Neural cell (in vitro differentiated cells): ENCODE measurements at regions not wholly inside any gene's neighbourhood (a gene's known extent, or its start where the extent isn't known, plus 50 kb on each side); places are given as distances from the start of the nearest gene placed in this dataset.

Experiments
- EP300 ChIP-seq: fragments of 450-650 bp; conservative IDR thresholded peaks from 2 replicates; pipeline ENCODE4 v1.6.1; 2014; ENCODE audit warnings: antibody characterized with exemption, mild to moderate bottlenecking, moderate library complexity; ENCODE audit not compliant: poor library complexity, severe bottlenecking
- EZH2 ChIP-seq: fragments of 200-600, 300-800 bp; shearing (Covaris generic), sonication (generic); IDR thresholded peaks from 2 replicates; pipeline ENCODE4 v1.6.1; 2014; ENCODE audit warnings: antibody characterized with exemption, low read length, borderline replicate concordance, mild to moderate bottlenecking; ENCODE audit not compliant: insufficient read depth, poor library complexity, severe bottlenecking
- POLR2AphosphoS5 ChIP-seq: IDR thresholded peaks from 2 replicates; pipeline ENCODE4 v1.6.1; 2012
- SMC3 ChIP-seq: fragments of 450-650 bp; conservative IDR thresholded peaks from 2 replicates; pipeline ENCODE4 v1.6.1; 2014; ENCODE audit warnings: antibody characterized with exemption, mild to moderate bottlenecking, moderate library complexity; ENCODE audit not compliant: poor library complexity
- TAF1 ChIP-seq: IDR thresholded peaks from 2 replicates; pipeline ENCODE4 v1.6.1; 2012; ENCODE audit warnings: low read depth
- TF ChIP-seq, protein P1 (sequence below): fragments of 450-650 bp; IDR thresholded peaks from 2 replicates; pipeline ENCODE4 v1.5.1; 2014; ENCODE audit warnings: antibody characterized with exemption, mild to moderate bottlenecking, moderate library complexity; ENCODE audit not compliant: poor library complexity, severe bottlenecking
- TF ChIP-seq, protein P2 (sequence below): IDR thresholded peaks from 2 replicates; pipeline ENCODE4 v1.6.1; 2012; ENCODE audit warnings: borderline replicate concordance

DNA sequence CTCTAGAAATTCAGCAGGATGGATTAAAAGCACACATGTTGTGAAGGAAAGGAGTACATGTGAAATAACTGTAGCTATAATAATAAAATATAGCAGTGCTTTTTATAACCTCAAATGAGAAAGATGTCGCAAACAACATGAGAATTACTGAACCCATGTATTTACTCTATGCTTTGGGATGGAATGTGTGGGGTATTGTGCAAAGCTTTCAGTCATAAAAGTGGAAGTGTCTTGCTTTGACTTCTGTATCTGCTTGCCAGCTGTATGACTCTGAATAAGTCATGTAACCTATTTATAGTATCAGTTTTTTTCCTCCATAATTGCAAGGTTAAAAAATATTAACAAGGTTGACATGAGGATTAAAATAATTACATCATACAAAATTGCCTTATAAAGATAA is 519.3 kb upstream of the CADM2 start:
- TF ChIP-seq, protein P1, sequence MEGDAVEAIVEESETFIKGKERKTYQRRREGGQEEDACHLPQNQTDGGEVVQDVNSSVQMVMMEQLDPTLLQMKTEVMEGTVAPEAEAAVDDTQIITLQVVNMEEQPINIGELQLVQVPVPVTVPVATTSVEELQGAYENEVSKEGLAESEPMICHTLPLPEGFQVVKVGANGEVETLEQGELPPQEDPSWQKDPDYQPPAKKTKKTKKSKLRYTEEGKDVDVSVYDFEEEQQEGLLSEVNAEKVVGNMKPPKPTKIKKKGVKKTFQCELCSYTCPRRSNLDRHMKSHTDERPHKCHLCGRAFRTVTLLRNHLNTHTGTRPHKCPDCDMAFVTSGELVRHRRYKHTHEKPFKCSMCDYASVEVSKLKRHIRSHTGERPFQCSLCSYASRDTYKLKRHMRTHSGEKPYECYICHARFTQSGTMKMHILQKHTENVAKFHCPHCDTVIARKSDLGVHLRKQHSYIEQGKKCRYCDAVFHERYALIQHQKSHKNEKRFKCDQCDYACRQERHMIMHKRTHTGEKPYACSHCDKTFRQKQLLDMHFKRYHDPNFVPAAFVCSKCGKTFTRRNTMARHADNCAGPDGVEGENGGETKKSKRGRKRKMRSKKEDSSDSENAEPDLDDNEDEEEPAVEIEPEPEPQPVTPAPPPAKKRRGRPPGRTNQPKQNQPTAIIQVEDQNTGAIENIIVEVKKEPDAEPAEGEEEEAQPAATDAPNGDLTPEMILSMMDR = no peak
- TF ChIP-seq EP300 = no peak
- TF ChIP-seq TAF1 = no peak
- no peak for TF ChIP-seq POLR2AphosphoS5
- TF ChIP-seq, protein P2, sequence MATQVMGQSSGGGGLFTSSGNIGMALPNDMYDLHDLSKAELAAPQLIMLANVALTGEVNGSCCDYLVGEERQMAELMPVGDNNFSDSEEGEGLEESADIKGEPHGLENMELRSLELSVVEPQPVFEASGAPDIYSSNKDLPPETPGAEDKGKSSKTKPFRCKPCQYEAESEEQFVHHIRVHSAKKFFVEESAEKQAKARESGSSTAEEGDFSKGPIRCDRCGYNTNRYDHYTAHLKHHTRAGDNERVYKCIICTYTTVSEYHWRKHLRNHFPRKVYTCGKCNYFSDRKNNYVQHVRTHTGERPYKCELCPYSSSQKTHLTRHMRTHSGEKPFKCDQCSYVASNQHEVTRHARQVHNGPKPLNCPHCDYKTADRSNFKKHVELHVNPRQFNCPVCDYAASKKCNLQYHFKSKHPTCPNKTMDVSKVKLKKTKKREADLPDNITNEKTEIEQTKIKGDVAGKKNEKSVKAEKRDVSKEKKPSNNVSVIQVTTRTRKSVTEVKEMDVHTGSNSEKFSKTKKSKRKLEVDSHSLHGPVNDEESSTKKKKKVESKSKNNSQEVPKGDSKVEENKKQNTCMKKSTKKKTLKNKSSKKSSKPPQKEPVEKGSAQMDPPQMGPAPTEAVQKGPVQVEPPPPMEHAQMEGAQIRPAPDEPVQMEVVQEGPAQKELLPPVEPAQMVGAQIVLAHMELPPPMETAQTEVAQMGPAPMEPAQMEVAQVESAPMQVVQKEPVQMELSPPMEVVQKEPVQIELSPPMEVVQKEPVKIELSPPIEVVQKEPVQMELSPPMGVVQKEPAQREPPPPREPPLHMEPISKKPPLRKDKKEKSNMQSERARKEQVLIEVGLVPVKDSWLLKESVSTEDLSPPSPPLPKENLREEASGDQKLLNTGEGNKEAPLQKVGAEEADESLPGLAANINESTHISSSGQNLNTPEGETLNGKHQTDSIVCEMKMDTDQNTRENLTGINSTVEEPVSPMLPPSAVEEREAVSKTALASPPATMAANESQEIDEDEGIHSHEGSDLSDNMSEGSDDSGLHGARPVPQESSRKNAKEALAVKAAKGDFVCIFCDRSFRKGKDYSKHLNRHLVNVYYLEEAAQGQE = no peak
- TF ChIP-seq SMC3 = no peak
- TF ChIP-seq EZH2 = no peak
